H9 (cell line): ENCODE measurements at regions not wholly inside any gene's neighbourhood (a gene's known extent, or its start where the extent isn't known, plus 50 kb on each side); places are given as distances from the start of the nearest gene placed in this dataset.
A peak's percentile ranks its signal among the peaks of the same experiment; 100 is the strongest.
"Not testable (repeated sequence)": the region's sequence is repeated elsewhere in the genome, so short reads cannot be mapped to it uniquely, and the experiment has no call there.

Source experiments
- DNase-seq: peaks from one replicate; pipeline ENCODE4 v3.0.0-alpha.2; 2017
- H2AFZ ChIP-seq: one replicate; pipeline ENCODE4 v1.6.1; 2013; ENCODE audit warnings: mild to moderate bottlenecking, low read length, control low read depth, moderate library complexity
- H2AK5ac ChIP-seq: 2 replicates; pipeline ENCODE4 v1.6.1; 2013; ENCODE audit warnings: low read length, control low read depth, mixed read lengths; ENCODE audit not compliant: insufficient read length
- H2BK120ac ChIP-seq: one replicate; pipeline ENCODE4 v1.6.1; 2013; ENCODE audit warnings: low read depth, mild to moderate bottlenecking, low read length, control low read depth, inconsistent platforms; ENCODE audit not compliant: poor library complexity, severe bottlenecking
- H2BK12ac ChIP-seq: 2 replicates; pipeline ENCODE4 v1.6.1; 2013; ENCODE audit warnings: low read length, control low read depth, mixed read lengths, low read depth; ENCODE audit not compliant: insufficient read length
- H2BK15ac ChIP-seq: 2 replicates; pipeline ENCODE4 v1.6.1; 2013; ENCODE audit warnings: low read depth, low read length, control low read depth
- H2BK20ac ChIP-seq: one replicate; pipeline ENCODE4 v1.6.1; 2013; ENCODE audit warnings: low read depth, mild to moderate bottlenecking, low read length, control low read depth, inconsistent platforms; ENCODE audit not compliant: poor library complexity, severe bottlenecking
- H2BK5ac ChIP-seq: 2 replicates; pipeline ENCODE4 v1.6.1; 2013; ENCODE audit warnings: low read length, control low read depth, mixed read lengths; ENCODE audit not compliant: insufficient read length
- H3K14ac ChIP-seq: 2 replicates; pipeline ENCODE4 v1.6.1; 2013; ENCODE audit warnings: low read length, control low read depth; ENCODE audit not compliant: insufficient read depth
- H3K18ac ChIP-seq: 2 replicates; pipeline ENCODE4 v1.6.1; 2013; ENCODE audit warnings: low read depth, mild to moderate bottlenecking, mixed read lengths, low read length, control low read depth; ENCODE audit not compliant: insufficient read length
- H3K23ac ChIP-seq: 2 replicates; pipeline ENCODE4 v1.6.1; 2013; ENCODE audit warnings: low read length, control low read depth, mixed read lengths, low read depth; ENCODE audit not compliant: insufficient read length
- H3K23me2 ChIP-seq: 2 replicates; pipeline ENCODE4 v1.6.1; 2013; ENCODE audit warnings: low read depth, mild to moderate bottlenecking, mixed read lengths, low read length, control low read depth; ENCODE audit not compliant: insufficient read length, poor library complexity, severe bottlenecking
- H3K27ac ChIP-seq: 2 replicates; pipeline ENCODE4 v1.5.1; 2013; ENCODE audit warnings: low read length, control low read depth, mixed read lengths, low read depth; ENCODE audit not compliant: insufficient read length
- H3K27me3 ChIP-seq: 2 replicates; pipeline ENCODE4 v1.6.1; 2013; ENCODE audit warnings: low read length, control low read depth, inconsistent platforms; ENCODE audit not compliant: insufficient read depth
- H3K4ac ChIP-seq: 2 replicates; pipeline ENCODE4 v1.6.1; 2013; ENCODE audit warnings: low read depth, mild to moderate bottlenecking, control low read depth, inconsistent platforms, low read length, moderate library complexity
- H3K4me1 ChIP-seq: 2 replicates; pipeline ENCODE4 v1.6.1; 2013; ENCODE audit warnings: low read length, control low read depth, inconsistent platforms; ENCODE audit not compliant: insufficient read depth
- H3K4me2 ChIP-seq: 2 replicates; pipeline ENCODE4 v1.6.1; 2013; ENCODE audit warnings: low read length, control low read depth, mixed read lengths; ENCODE audit not compliant: insufficient read length, insufficient read depth
- H3K56ac ChIP-seq: 2 replicates; pipeline ENCODE4 v1.6.1; 2013; ENCODE audit warnings: low read depth, mild to moderate bottlenecking, mixed read lengths, low read length, control low read depth; ENCODE audit not compliant: insufficient read length
- H3K79me1 ChIP-seq: 2 replicates; pipeline ENCODE4 v1.6.1; 2013; ENCODE audit warnings: low read depth, mild to moderate bottlenecking, moderate library complexity, low read length, control low read depth, inconsistent platforms; ENCODE audit not compliant: insufficient read depth, poor library complexity, severe bottlenecking
- H3K79me2 ChIP-seq: 2 replicates; pipeline ENCODE4 v1.6.1; 2013; ENCODE audit warnings: low read length, control low read depth, inconsistent platforms; ENCODE audit not compliant: insufficient read depth
- H3K9ac ChIP-seq: 2 replicates; pipeline ENCODE4 v1.6.1; 2013; ENCODE audit warnings: low read length, control low read depth, mixed read lengths; ENCODE audit not compliant: insufficient read length; ENCODE audit errors: extremely low read depth
- H3K9me3 ChIP-seq: one replicate; pipeline ENCODE4 v1.6.1; 2013; ENCODE audit warnings: low read depth, low read length, inconsistent platforms; ENCODE audit not compliant: control insufficient read depth
- H3T11ph ChIP-seq: one replicate; pipeline ENCODE4 v1.6.1; 2013; ENCODE audit warnings: mild to moderate bottlenecking, low read length, control low read depth, inconsistent platforms
- H4K20me1 ChIP-seq: one replicate; pipeline ENCODE4 v1.6.1; 2013; ENCODE audit not compliant: control insufficient read depth, insufficient read length, insufficient read depth
- H4K5ac ChIP-seq: 2 replicates; pipeline ENCODE4 v1.6.1; 2013; ENCODE audit warnings: low read depth, mild to moderate bottlenecking, mixed read lengths, low read length, control low read depth; ENCODE audit not compliant: insufficient read length
- H4K8ac ChIP-seq: replicated peaks from 2 replicates; pipeline ENCODE4 v1.6.1; 2013; ENCODE audit warnings: low read length, control low read depth, mixed read lengths, low read depth; ENCODE audit not compliant: insufficient read length
- H4K91ac ChIP-seq: 2 replicates; pipeline ENCODE4 v1.6.1; 2013; ENCODE audit warnings: low read depth, mild to moderate bottlenecking, moderate library complexity, mixed read lengths, low read length, control low read depth; ENCODE audit not compliant: insufficient read length
- H3K27ac Mint-ChIP-seq, 3 experiments: 2 replicates in 2 of 3; 3 replicates in 1 of 3; pipeline ENCODE4 v1.8.0; 2020 to 2021; ENCODE audit warnings: mixed read lengths in 3 of 3, mild to moderate bottlenecking in 1 of 3, moderate library complexity in 1 of 3
- H3K27me3 Mint-ChIP-seq: 2 replicates; pipeline ENCODE4 v1.8.0; 2021; ENCODE audit warnings: low read depth, mild to moderate bottlenecking, moderate library complexity, mixed read lengths
- H3K36me3 Mint-ChIP-seq, 3 experiments: 2 replicates in 2 of 3; 3 replicates in 1 of 3; pipeline ENCODE4 v1.8.0; 2020 to 2021; ENCODE audit warnings: low read depth in 3 of 3, mixed read lengths in 3 of 3; ENCODE audit not compliant: insufficient read depth in 1 of 3
- H3K4me1 Mint-ChIP-seq, 2 experiments: 2 replicates each; pipeline ENCODE4 v1.8.0; 2020; ENCODE audit warnings: mixed read lengths in 2 of 2
- H3K4me3 Mint-ChIP-seq, 2 experiments: 2 replicates in 1 of 2; 3 replicates in 1 of 2; pipeline ENCODE4 v1.8.0; 2020 to 2021; ENCODE audit warnings: mild to moderate bottlenecking in 2 of 2, mixed read lengths in 2 of 2, moderate library complexity in 1 of 2
- H3K9me3 Mint-ChIP-seq, 2 experiments: 2 replicates in 1 of 2; 3 replicates in 1 of 2; pipeline ENCODE4 v1.8.0; 2020; ENCODE audit warnings: mild to moderate bottlenecking in 2 of 2, mixed read lengths in 2 of 2, moderate library complexity in 1 of 2
- CTCF ChIP-seq: fragments of 200-600 bp; sonication (generic); conservative IDR thresholded peaks from 3 replicates; pipeline ENCODE4 v1.8.0; 2021; ENCODE audit warnings: antibody characterized with exemption, mild to moderate bottlenecking
- WGBS: extraction: QIAGEN DNeasy Blood & Tissue Kit; methylation state at CpG from one replicate; pipeline ENCODE4 v1.1.7; 2013; ENCODE audit warnings: missing lambda C conversion rate, low lambda C conversion rate, mixed read lengths; ENCODE audit not compliant: insufficient read length; ENCODE audit errors: extremely low coverage; 5-methylcytosine and 5-hydroxymethylcytosine counted together

- no peaks in the 10 kb centered on the region for H4K20me1 ChIP-seq
- peak; percentile 56 for TF ChIP-seq CTCF
- H3K27me3 Mint-ChIP-seq = peaks cover 4% of the 10 kb centered on the region
- no peak overlapping the region for H2BK12ac ChIP-seq
- no peaks in the 10 kb centered on the region for H3K4me1 Mint-ChIP-seq
- no peak overlapping the region for H2BK120ac ChIP-seq
- H3K79me2 ChIP-seq = no peaks in the 10 kb centered on the region
- H2AK5ac ChIP-seq = no peak overlapping the region
- no peak overlapping the region for H3K56ac ChIP-seq
- H3K9ac ChIP-seq = no peak overlapping the region
- H4K5ac ChIP-seq = no peak overlapping the region
- H3K27ac Mint-ChIP-seq = no peak overlapping the region
- H3K14ac ChIP-seq = no peak overlapping the region
- no peaks in the 10 kb centered on the region for H3K79me1 ChIP-seq
- no peaks in the 10 kb centered on the region for H3K23me2 ChIP-seq
- H3K4me2 ChIP-seq = no peak overlapping the region
- no peak overlapping the region for H3K27ac ChIP-seq
- H3K23ac ChIP-seq = no peak overlapping the region
- no peak overlapping the region for H3K4me3 Mint-ChIP-seq
- H2AFZ ChIP-seq = no peak overlapping the region
- H3K9me3 Mint-ChIP-seq = no peaks in the 10 kb centered on the region
- H2BK20ac ChIP-seq = no peak overlapping the region
- no peak overlapping the region for H2BK15ac ChIP-seq
- no peak for DNase-seq
- H4K8ac ChIP-seq = no peak overlapping the region
- H2BK5ac ChIP-seq = no peak overlapping the region
- H3K4me1 ChIP-seq = no peaks in the 10 kb centered on the region
- H3K4ac ChIP-seq = no peak overlapping the region
- H3K27me3 ChIP-seq = no peaks in the 10 kb centered on the region
- no peak overlapping the region for H3K18ac ChIP-seq
- H3K9me3 ChIP-seq = no peaks in the 10 kb centered on the region
- no peak overlapping the region for H3T11ph ChIP-seq
- no peaks in the 10 kb centered on the region for H3K36me3 Mint-ChIP-seq
- no peak overlapping the region for H4K91ac ChIP-seq
Observed at GRCh38 chr6:84568971-84569370, 195.4 kb downstream of the TBX18 start.

- not testable (repeated sequence) for H4K20me1 ChIP-seq, DNase-seq, H4K5ac ChIP-seq, H4K8ac ChIP-seq, H3K36me3 Mint-ChIP-seq, H3K27me3 Mint-ChIP-seq, H2AK5ac ChIP-seq, H2BK12ac ChIP-seq, H3K23me2 ChIP-seq, H3K4me1 ChIP-seq, H3K23ac ChIP-seq, H3K4ac ChIP-seq, H2BK5ac ChIP-seq, H3K9me3 ChIP-seq, H4K91ac ChIP-seq, H2AFZ ChIP-seq, H3K79me2 ChIP-seq, H3K27ac Mint-ChIP-seq, H3K79me1 ChIP-seq, H2BK20ac ChIP-seq, H2BK15ac ChIP-seq, H3K4me1 Mint-ChIP-seq, H3K4me3 Mint-ChIP-seq, H3K27ac ChIP-seq, H3K14ac ChIP-seq, H3K9ac ChIP-seq, H3T11ph ChIP-seq, H3K4me2 ChIP-seq, H3K9me3 Mint-ChIP-seq, H3K18ac ChIP-seq, H3K56ac ChIP-seq, H2BK120ac ChIP-seq, H3K27me3 ChIP-seq
- WGBS = no CpG with 5 or more reads among the region's 6 CpGs
Observed at GRCh38 chr6:84565718-84566117, 198.7 kb downstream of the TBX18 start.
